GM06990 (cell line): ENCODE measurements at regions not wholly inside any gene's neighbourhood (a gene's known extent, or its start where the extent isn't known, plus 50 kb on each side); places are given as distances from the start of the nearest gene placed in this dataset.

Experiments
- DNase-seq: peaks from one replicate; pipeline ENCODE4 v3.0.0-alpha.2; 2011; ENCODE audit not compliant: insufficient read length; ENCODE audit errors: extremely low read depth
- H3K27me3 ChIP-seq: replicated peaks from 2 replicates; pipeline ENCODE4 v1.6.0; 2011; ENCODE audit warnings: low read length; ENCODE audit not compliant: control insufficient read depth, insufficient read depth
- H3K36me3 ChIP-seq: 2 replicates; pipeline ENCODE4 v1.5.1; 2011; ENCODE audit warnings: low read length; ENCODE audit not compliant: control insufficient read depth, insufficient read depth
- H3K4me3 ChIP-seq: replicated peaks from 2 replicates; pipeline ENCODE4 v1.5.1; 2011; ENCODE audit warnings: low read depth, mild to moderate bottlenecking, control low read depth, low read length
- CTCF ChIP-seq: IDR thresholded peaks from 2 replicates; pipeline ENCODE4 v1.5.1; 2011; ENCODE audit warnings: low read length, control low read depth, mild to moderate bottlenecking, inconsistent platforms; ENCODE audit not compliant: insufficient read depth, poor library complexity, severe bottlenecking

DNA sequence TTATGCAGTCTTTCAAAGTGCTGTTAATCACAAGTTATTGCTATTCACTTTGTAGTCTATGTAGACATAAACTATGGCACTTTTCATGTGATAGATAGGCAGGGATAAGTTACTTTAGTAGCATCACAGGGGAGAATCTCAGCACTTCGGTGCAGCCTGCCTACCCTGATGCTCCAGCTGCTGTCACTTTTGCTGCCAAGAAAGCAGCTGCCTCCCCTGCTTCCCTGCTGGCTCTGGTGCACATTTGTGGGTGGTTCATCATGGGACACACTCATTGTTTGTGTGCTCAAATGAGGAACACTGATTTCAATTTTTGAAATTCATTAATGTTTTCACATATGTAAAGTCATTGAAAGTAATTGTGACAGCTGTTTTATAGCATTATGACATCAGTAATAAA, 272.6 kb downstream of the S1PR1 start:
- H3K36me3 ChIP-seq, result no peaks in the 10 kb centered on the region
- TF ChIP-seq CTCF, result no peak
- no peaks in the 10 kb centered on the region for H3K27me3 ChIP-seq
- no peak for DNase-seq
- no peak overlapping the region for H3K4me3 ChIP-seq

GRCh38 chr1:101511202-101511891, 274.5 kb downstream of the S1PR1 start:
- no peak for DNase-seq
- Histone ChIP-seq H3K36me3 (no peaks in the 10 kb centered on the region), H3K27me3 (no peaks in the 10 kb centered on the region), H3K4me3 (no peak overlapping the region)
- no peak for TF ChIP-seq CTCF

DNA sequence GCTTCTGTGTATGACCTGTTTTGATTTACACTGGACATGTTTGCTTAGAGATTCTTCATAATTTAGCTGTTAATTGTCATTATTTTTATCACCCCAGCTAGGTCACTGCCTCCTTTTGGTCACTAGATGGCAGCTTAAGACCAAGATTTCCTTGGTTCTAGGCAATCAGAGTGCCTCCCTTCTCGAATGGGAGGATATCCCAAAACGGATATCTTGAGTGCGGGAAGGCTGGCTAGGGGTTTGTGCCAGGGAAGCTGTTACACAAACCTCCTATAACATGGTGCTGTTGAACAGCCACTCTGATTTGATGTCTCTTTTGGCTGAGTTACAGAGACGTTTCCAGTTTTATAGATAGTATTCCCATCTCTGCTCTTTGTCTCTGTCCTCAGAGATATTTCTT, 283.5 kb downstream of the S1PR1 start:
- H3K4me3 ChIP-seq, result no peak overlapping the region
- peak; percentile 84 for TF ChIP-seq CTCF
- no peaks in the 10 kb centered on the region for H3K36me3 ChIP-seq
- no peak for DNase-seq
- H3K27me3 ChIP-seq, result no peaks in the 10 kb centered on the region

GRCh38 chr1:101522486-101522885, 285.7 kb downstream of the S1PR1 start:
- H3K36me3 ChIP-seq, result no peaks in the 10 kb centered on the region
- TF ChIP-seq CTCF, result no peak
- no peak for DNase-seq
- no peak overlapping the region for H3K4me3 ChIP-seq
- H3K27me3 ChIP-seq, result no peaks in the 10 kb centered on the region

GRCh38 chr1:101526813-101527212, 290.0 kb downstream of the S1PR1 start:
- no peak for DNase-seq
- no peak for TF ChIP-seq CTCF
- Histone ChIP-seq H3K27me3 (no peaks in the 10 kb centered on the region), H3K36me3 (no peaks in the 10 kb centered on the region), H3K4me3 (no peak overlapping the region)

- H3K36me3 ChIP-seq, result no peaks in the 10 kb centered on the region
- H3K27me3 ChIP-seq, result no peaks in the 10 kb centered on the region
- no peak overlapping the region for H3K4me3 ChIP-seq
- no peak for TF ChIP-seq CTCF
- DNase-seq, result no peak
Measured at GRCh38 chr1:101532377-101532776, 295.6 kb downstream of the S1PR1 start.
